ENCODE measurements at regions not wholly inside any gene's neighbourhood (a gene's known extent, or its start where the extent isn't known, plus 50 kb on each side); places are given as distances from the start of the nearest gene placed in this dataset.
"Not testable (repeated sequence)": the region's sequence is repeated elsewhere in the genome, so short reads cannot be mapped to it uniquely, and the experiment has no call there.

DNA sequence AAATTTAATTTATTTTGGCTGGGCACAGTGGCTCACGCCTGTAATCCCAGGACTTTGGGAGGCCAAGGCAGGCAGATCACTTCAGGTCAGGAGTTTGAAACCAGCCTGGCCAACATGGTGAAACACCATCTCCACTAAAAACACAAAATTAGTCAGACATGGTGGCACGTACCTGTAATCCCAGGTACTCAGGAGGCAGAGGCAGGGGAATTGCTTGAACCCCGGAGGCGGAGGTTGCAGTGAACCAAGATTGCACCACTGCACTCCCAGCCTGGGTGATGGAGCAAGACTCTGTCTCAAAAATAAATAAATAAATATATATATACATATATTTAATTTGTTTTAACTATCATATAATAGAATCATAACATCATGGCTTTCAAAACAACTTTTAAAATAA lies 482.1 kb upstream of the AUTS2 start:
- TF ChIP-seq POLR2A (IDR thresholded peaks at IDR 0.05; ENCODE audit: low read depth) = not testable (repeated sequence)
- TF ChIP-seq, protein P1, sequence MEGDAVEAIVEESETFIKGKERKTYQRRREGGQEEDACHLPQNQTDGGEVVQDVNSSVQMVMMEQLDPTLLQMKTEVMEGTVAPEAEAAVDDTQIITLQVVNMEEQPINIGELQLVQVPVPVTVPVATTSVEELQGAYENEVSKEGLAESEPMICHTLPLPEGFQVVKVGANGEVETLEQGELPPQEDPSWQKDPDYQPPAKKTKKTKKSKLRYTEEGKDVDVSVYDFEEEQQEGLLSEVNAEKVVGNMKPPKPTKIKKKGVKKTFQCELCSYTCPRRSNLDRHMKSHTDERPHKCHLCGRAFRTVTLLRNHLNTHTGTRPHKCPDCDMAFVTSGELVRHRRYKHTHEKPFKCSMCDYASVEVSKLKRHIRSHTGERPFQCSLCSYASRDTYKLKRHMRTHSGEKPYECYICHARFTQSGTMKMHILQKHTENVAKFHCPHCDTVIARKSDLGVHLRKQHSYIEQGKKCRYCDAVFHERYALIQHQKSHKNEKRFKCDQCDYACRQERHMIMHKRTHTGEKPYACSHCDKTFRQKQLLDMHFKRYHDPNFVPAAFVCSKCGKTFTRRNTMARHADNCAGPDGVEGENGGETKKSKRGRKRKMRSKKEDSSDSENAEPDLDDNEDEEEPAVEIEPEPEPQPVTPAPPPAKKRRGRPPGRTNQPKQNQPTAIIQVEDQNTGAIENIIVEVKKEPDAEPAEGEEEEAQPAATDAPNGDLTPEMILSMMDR (IDR thresholded peaks at IDR 0.05) = not testable (repeated sequence)

Measured in esophagus muscularis mucosa (tissue), 3 donors.